ENCODE measurements at regions not wholly inside any gene's neighbourhood (a gene's known extent, or its start where the extent isn't known, plus 50 kb on each side); places are given as distances from the start of the nearest gene placed in this dataset.

- Histone ChIP-seq H2AFZ (ENCODE audit: low read length) (no peak overlapping the region), H3K9me3 (ENCODE audit: low read length) (no peaks in the 10 kb centered on the region)
Observed at GRCh38 chr15:66999046-66999968, 66.1 kb upstream of the SMAD3 start.

GRCh38 chr15:67000896-67001295, 64.5 kb upstream of the SMAD3 start:
- Histone ChIP-seq H3K36me3 (ENCODE audit: insufficient read depth, low read length) (no peaks in the 10 kb centered on the region), H3K27me3 (ENCODE audit: low read length) (0 out of 2 replicates have a peak, but pooled peaks cover 5% of the 10 kb centered on the region), H3K9ac (ENCODE audit: low read length) (no peak overlapping the region), H4K20me1 (ENCODE audit: insufficient read depth, low read depth, low read length) (no peaks in the 10 kb centered on the region), H3K79me2 (ENCODE audit: low read length) (no peaks in the 10 kb centered on the region), H3K27ac (ENCODE audit: low read length) (no peak overlapping the region), H3K4me2 (ENCODE audit: low read depth, low read length, poor library complexity, severe bottlenecking) (no peak overlapping the region), H2AFZ (ENCODE audit: low read length) (no peak overlapping the region), H3K9me2 (replicated peaks; ENCODE audit: insufficient read depth, low read length) (no peaks in the 10 kb centered on the region), H3K4me3 (ENCODE audit: low read length) (no peak overlapping the region), H3K9me3 (ENCODE audit: low read length) (no peaks in the 10 kb centered on the region), H3K4me1 (ENCODE audit: low read length) (peaks cover 15% of the 10 kb centered on the region)
- no peak for DNase-seq

More at GRCh38 chr15:66999046-66999968, 66.1 kb upstream of the SMAD3 start:
- Histone ChIP-seq H3K79me2 (ENCODE audit: low read length) (no peaks in the 10 kb centered on the region), H3K9me2 (replicated peaks; ENCODE audit: insufficient read depth, low read length) (no peaks in the 10 kb centered on the region), H3K36me3 (ENCODE audit: insufficient read depth, low read length) (no peaks in the 10 kb centered on the region), H3K4me2 (ENCODE audit: low read depth, low read length, poor library complexity, severe bottlenecking) (no peak overlapping the region), H4K20me1 (ENCODE audit: insufficient read depth, low read depth, low read length) (no peaks in the 10 kb centered on the region), H3K4me3 (ENCODE audit: low read length) (no peak overlapping the region), H3K27me3 (ENCODE audit: low read length) (0 out of 2 replicates have a peak, but pooled peaks cover 5% of the 10 kb centered on the region), H3K27ac (ENCODE audit: low read length) (no peak overlapping the region), H3K9ac (ENCODE audit: low read length) (no peak overlapping the region), H3K4me1 (ENCODE audit: low read length) (peaks cover 10% of the 10 kb centered on the region)
- no peak for DNase-seq

GRCh38 chr15:67002368-67002767, 63.0 kb upstream of the SMAD3 start:
- Histone ChIP-seq H3K4me3 (ENCODE audit: low read length) (no peak overlapping the region), H3K9me3 (ENCODE audit: low read length) (no peaks in the 10 kb centered on the region), H3K36me3 (ENCODE audit: insufficient read depth, low read length) (no peaks in the 10 kb centered on the region), H3K27ac (ENCODE audit: low read length) (no peak overlapping the region), H3K79me2 (ENCODE audit: low read length) (no peaks in the 10 kb centered on the region), H3K9me2 (replicated peaks; ENCODE audit: insufficient read depth, low read length) (no peaks in the 10 kb centered on the region), H3K27me3 (ENCODE audit: low read length) (0 out of 2 replicates have a peak, but pooled peaks cover 5% of the 10 kb centered on the region), H3K9ac (ENCODE audit: low read length) (no peak overlapping the region), H3K4me1 (ENCODE audit: low read length) (peaks cover 15% of the 10 kb centered on the region), H4K20me1 (ENCODE audit: insufficient read depth, low read depth, low read length) (no peaks in the 10 kb centered on the region), H3K4me2 (ENCODE audit: low read depth, low read length, poor library complexity, severe bottlenecking) (no peak overlapping the region), H2AFZ (ENCODE audit: low read length) (no peak overlapping the region)
- DNase-seq, result no peak

- H3K9me3 ChIP-seq (ENCODE audit: low read length), result no peaks in the 10 kb centered on the region
- no peak overlapping the region for H3K9ac ChIP-seq (ENCODE audit: low read length)
- H3K27ac ChIP-seq (ENCODE audit: low read length), result no peak overlapping the region
- no peak overlapping the region for H2AFZ ChIP-seq (ENCODE audit: low read length)
- no peaks in the 10 kb centered on the region for H3K36me3 ChIP-seq (ENCODE audit: insufficient read depth, low read length)
- H3K4me1 ChIP-seq (ENCODE audit: low read length), result peaks cover 15% of the 10 kb centered on the region
- peak overlapping the region; percentile 34 for H3K4me2 ChIP-seq (ENCODE audit: low read depth, low read length, poor library complexity, severe bottlenecking)
- H3K9me2 ChIP-seq (replicated peaks; ENCODE audit: insufficient read depth, low read length), result no peaks in the 10 kb centered on the region
- H3K79me2 ChIP-seq (ENCODE audit: low read length), result no peaks in the 10 kb centered on the region
- DNase-seq, result no peak
- H4K20me1 ChIP-seq (ENCODE audit: insufficient read depth, low read depth, low read length), result no peaks in the 10 kb centered on the region
- no peaks in the 10 kb centered on the region for H3K27me3 ChIP-seq (ENCODE audit: low read length)
- no peak overlapping the region for H3K4me3 ChIP-seq (ENCODE audit: low read length)
Observed at GRCh38 chr15:67003586-67003985, 61.8 kb upstream of the SMAD3 start.

DNA sequence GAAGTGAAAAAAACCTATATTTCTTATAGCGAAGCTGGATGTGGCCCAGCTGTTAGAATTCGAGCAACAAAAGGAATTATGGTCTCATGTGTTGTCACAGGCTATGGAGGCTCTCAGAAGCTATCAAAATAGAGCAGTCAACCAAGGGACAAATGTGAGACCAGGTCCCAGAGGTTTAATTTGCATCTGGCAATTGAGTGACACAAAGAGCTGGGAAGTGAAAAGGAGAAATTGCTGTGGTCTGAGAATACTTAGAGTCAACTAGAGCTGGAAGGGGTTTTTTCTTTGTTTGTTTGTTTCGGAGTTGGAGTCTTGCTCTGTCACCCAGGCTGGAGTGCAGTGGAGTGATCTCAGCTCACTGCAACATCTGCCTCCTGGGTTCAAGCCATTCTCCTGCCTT, 61.3 kb upstream of the SMAD3 start:
- peak; percentile 76 for DNase-seq

DNA sequence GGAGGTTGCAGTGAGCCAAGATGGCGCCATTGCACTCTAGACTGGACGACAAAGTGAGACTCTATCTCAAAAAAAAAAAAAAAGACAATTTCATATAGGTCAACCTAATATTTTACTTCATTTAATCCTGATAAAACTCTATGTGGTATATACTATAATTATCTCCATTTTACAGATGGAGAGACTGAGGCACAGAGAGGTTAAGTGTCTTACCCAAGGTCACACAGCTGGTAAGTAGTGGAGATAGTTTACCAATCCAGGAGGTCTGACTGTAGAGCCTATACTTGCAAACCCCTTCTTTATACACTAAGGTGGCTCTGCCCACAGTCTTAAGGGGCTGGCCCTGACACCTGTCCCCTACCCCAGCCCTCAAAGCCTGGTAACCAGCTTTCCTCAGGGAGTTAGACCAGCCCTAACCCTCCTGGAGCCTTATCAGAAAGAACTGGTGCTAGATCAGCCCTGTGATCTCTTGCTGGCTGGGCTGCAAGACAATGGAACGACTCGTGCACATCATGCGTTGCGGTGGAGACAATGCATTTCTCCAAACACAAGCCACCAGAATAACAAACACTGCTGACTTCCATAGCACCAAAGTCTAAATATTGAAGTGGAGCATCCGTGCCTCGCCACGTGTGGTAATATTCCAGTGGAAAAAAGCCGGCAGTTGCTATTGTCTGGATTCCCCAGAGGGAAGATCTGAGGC, 60.0 kb upstream of the SMAD3 start:
- no peak overlapping the region for H2AFZ ChIP-seq (ENCODE audit: low read length)
- no peak overlapping the region for H3K4me3 ChIP-seq (ENCODE audit: low read length)
- H3K27ac ChIP-seq (ENCODE audit: low read length), result no peak overlapping the region
- H3K9me2 ChIP-seq (replicated peaks; ENCODE audit: insufficient read depth, low read length), result no peaks in the 10 kb centered on the region
- no peaks in the 10 kb centered on the region for H3K9me3 ChIP-seq (ENCODE audit: low read length)
- no peaks in the 10 kb centered on the region for H3K36me3 ChIP-seq (ENCODE audit: insufficient read depth, low read length)
- no peaks in the 10 kb centered on the region for H3K27me3 ChIP-seq (ENCODE audit: low read length)
- no peaks in the 10 kb centered on the region for H4K20me1 ChIP-seq (ENCODE audit: insufficient read depth, low read depth, low read length)
- H3K79me2 ChIP-seq (ENCODE audit: low read length), result no peaks in the 10 kb centered on the region
- peaks cover 15% of the 10 kb centered on the region for H3K4me1 ChIP-seq (ENCODE audit: low read length)
- no peak for DNase-seq
- H3K4me2 ChIP-seq (ENCODE audit: low read depth, low read length, poor library complexity, severe bottlenecking), result no peak overlapping the region
- no peak overlapping the region for H3K9ac ChIP-seq (ENCODE audit: low read length)

More for the DNA sequence above, 61.3 kb upstream of the SMAD3 start:
- H3K4me1 ChIP-seq (ENCODE audit: low read length), result peaks cover 15% of the 10 kb centered on the region
- no peaks in the 10 kb centered on the region for H3K9me2 ChIP-seq (replicated peaks; ENCODE audit: insufficient read depth, low read length)
- no peak overlapping the region for H3K27ac ChIP-seq (ENCODE audit: low read length)
- no peaks in the 10 kb centered on the region for H3K79me2 ChIP-seq (ENCODE audit: low read length)
- H3K9ac ChIP-seq (ENCODE audit: low read length), result no peak overlapping the region
- H4K20me1 ChIP-seq (ENCODE audit: insufficient read depth, low read depth, low read length), result no peaks in the 10 kb centered on the region
- H3K36me3 ChIP-seq (ENCODE audit: insufficient read depth, low read length), result no peaks in the 10 kb centered on the region
- peak overlapping the region; percentile 34 for H3K4me2 ChIP-seq (ENCODE audit: low read depth, low read length, poor library complexity, severe bottlenecking)
- H3K4me3 ChIP-seq (ENCODE audit: low read length), result no peak overlapping the region
- H2AFZ ChIP-seq (ENCODE audit: low read length), result no peak overlapping the region
- H3K9me3 ChIP-seq (ENCODE audit: low read length), result no peaks in the 10 kb centered on the region
- no peaks in the 10 kb centered on the region for H3K27me3 ChIP-seq (ENCODE audit: low read length)

GRCh38 chr15:67006083-67007065, 59.0 kb upstream of the SMAD3 start:
- Histone ChIP-seq H3K4me2 (ENCODE audit: low read depth, low read length, poor library complexity, severe bottlenecking) (no peak overlapping the region), H4K20me1 (ENCODE audit: insufficient read depth, low read depth, low read length) (no peaks in the 10 kb centered on the region), H3K4me3 (ENCODE audit: low read length) (no peak overlapping the region), H3K27ac (ENCODE audit: low read length) (no peak overlapping the region), H3K9me2 (replicated peaks; ENCODE audit: insufficient read depth, low read length) (no peaks in the 10 kb centered on the region), H3K36me3 (ENCODE audit: insufficient read depth, low read length) (no peaks in the 10 kb centered on the region), H3K27me3 (ENCODE audit: low read length) (no peaks in the 10 kb centered on the region), H2AFZ (ENCODE audit: low read length) (no peak overlapping the region), H3K9ac (ENCODE audit: low read length) (no peak overlapping the region), H3K4me1 (ENCODE audit: low read length) (peaks cover 15% of the 10 kb centered on the region), H3K9me3 (ENCODE audit: low read length) (no peaks in the 10 kb centered on the region), H3K79me2 (ENCODE audit: low read length) (no peaks in the 10 kb centered on the region)
- no peak for DNase-seq

Measured in Karpas-422 (cell line).